Astrocyte of the spinal cord (primary cell): ENCODE measurements at regions not wholly inside any gene's neighbourhood (a gene's known extent, or its start where the extent isn't known, plus 50 kb on each side); places are given as distances from the start of the nearest gene placed in this dataset.

ENCODE experiments used
- DNase-seq: peaks from one replicate; pipeline ENCODE4 v3.0.0; 2011; ENCODE audit warnings: low read depth, low spot score
- H3K4me3 ChIP-seq: 2 replicates; pipeline ENCODE4 v1.5.1; 2011; ENCODE audit warnings: low read depth, mild to moderate bottlenecking, low read length, moderate library complexity
- CTCF ChIP-seq: IDR thresholded peaks from 2 replicates; pipeline ENCODE4 v1.5.1; 2012; ENCODE audit warnings: low read depth, mild to moderate bottlenecking, low read length, inconsistent platforms
- in situ Hi-C: cut with HindIII; loops from 2 replicates; pipeline ENCODE4 v1.10.0; 2017; ENCODE audit warnings: low sequenced_read_pairs

GRCh38 chr2:2540406-2540805 is 209.3 kb upstream of the MYT1L start:
- TF ChIP-seq CTCF = no peak
- DNase-seq = no peak
- no peak overlapping the region for H3K4me3 ChIP-seq
- in situ Hi-C loops = no loop called here

GRCh38 chr2:2536416-2537056 is 205.5 kb upstream of the MYT1L start:
- H3K4me3 ChIP-seq = no peak overlapping the region
- DNase-seq = no peak
- no peak for TF ChIP-seq CTCF
- in situ Hi-C loops = no loop called here

GRCh38 chr2:2530334-2530733 is 199.3 kb upstream of the MYT1L start:
- in situ Hi-C loops = no loop called here
- no peak overlapping the region for H3K4me3 ChIP-seq
- no peak for TF ChIP-seq CTCF
- no peak for DNase-seq

DNA sequence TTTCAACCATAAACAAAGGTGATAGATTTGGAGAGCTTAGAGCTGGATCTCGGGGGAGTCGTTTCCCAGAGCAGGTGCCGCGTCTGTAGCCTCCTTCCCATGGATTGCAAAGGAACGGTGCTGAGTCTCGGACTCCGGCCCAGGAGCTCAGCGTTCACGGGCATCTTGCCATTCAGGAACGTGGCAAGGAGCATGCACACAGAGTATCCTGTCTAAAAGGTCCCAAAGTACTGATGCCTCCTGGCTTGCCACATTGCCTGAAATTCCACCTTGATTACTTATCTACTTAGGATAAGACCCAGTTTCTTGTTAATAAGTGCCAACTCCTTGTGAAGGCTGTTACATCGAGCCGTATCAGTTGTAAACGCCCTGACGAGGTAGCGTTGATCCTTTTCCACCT is 197.8 kb upstream of the MYT1L start:
- in situ Hi-C loops = no loop called here
- TF ChIP-seq CTCF = no peak
- DNase-seq = no peak
- H3K4me3 ChIP-seq = no peak overlapping the region

GRCh38 chr2:2527148-2527547 is 196.1 kb upstream of the MYT1L start:
- in situ Hi-C loops = no loop called here
- no peak for TF ChIP-seq CTCF
- DNase-seq = no peak
- no peak overlapping the region for H3K4me3 ChIP-seq

DNA sequence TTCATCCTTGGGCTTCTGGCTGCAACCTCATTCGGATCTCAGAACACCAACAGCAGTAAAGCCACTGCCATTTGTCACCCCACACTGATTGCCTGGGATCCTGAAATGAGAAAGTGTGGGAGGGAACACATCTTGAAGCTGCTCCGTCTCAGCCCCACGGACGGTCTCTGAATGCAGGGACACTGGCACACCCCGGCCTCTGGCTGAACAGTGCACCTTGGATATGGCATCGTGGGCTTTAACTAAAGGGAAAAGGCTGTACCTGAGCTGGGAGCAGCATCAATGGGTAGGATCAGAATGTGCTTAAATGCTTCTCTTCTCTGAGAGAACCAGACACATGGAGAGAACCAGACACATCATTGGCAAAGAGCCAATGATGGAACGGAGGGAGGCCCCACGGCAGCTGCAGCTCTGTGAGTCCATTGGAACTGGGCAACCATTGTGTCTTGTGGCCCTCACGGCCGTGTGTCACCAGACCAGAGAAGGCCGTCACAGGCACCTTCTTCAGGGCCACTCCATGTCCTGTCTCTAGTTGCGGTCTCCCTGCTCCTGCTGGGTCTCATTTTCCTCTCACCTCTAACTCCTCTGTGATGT is 193.4 kb upstream of the MYT1L start:
- no peak for DNase-seq
- TF ChIP-seq CTCF = no peak
- H3K4me3 ChIP-seq = no peak overlapping the region
- in situ Hi-C loops = no loop called here
